ENCODE measurements at regions not wholly inside any gene's neighbourhood (a gene's known extent, or its start where the extent isn't known, plus 50 kb on each side); places are given as distances from the start of the nearest gene placed in this dataset.

DNA sequence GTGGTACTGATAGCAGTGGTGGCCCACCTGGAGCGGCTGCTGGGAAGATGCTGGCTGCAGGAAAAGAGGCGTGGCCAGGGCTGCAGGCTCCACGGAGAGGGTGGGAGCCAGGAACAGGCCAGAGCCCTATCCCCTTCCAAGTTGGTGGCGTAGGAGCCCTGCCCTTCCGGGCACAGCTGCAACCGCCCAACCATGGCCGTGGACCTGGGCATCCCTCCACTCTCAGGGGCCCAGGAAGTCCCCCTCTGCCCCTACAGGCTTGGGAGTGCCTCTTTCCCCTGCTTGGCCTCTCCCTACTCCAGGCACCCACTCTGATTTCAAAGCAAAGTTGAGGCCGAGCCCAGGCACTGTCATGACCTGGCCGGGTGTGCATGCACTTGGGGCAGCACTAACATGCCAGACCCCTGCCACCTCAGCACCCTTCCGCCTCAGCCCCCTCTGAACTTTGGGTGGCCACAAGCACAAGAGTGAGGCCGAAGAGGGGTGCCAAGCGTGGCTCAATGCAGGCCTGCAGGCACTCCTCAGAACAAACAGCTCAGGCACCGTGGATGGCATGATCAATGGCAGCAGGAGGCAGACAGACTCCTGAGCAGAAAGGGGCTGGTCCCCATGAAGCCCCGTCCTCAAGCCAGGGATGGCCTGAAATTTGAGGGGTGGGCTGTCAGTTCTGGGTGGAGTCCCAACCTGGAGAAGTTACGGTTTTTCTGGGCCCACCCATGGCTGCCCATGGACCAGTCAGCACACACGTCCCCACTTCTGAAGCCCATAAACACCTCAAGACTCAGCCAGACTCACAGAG is 164.9 kb upstream of the PRNP start:
- Mint-ChIP-seq H3K27ac (no peak overlapping the region), H3K36me3 (no peaks in the 10 kb centered on the region), H3K4me1 (no peaks in the 10 kb centered on the region), H3K27me3 (peaks cover 27 to 41% of the 10 kb centered on the region in 2 donors), H3K9me3 (peaks cover 0 to 6% (median 0%) of the 10 kb centered on the region in 3 donors), H3K4me3 (no peak overlapping the region)
- Histone ChIP-seq H3K36me3 (ENCODE audit: control insufficient read depth in 2 of 2, extremely low read depth in 1 of 2, insufficient read depth in 1 of 2, low read length in 1 of 2) (no peaks in the 10 kb centered on the region), H3K27me3 (replicated peaks in 1 of 2; ENCODE audit: control insufficient read depth in 2 of 2, extremely low read depth in 1 of 2, insufficient read depth in 2 of 2, low read length in 1 of 2) (peaks cover 0 to 30% of the 10 kb centered on the region in 2 experiments), H3K4me1 (ENCODE audit: control insufficient read depth in 1 of 2, extremely low read depth in 1 of 2, insufficient read depth in 2 of 2, low read length in 2 of 2) (no peaks in the 10 kb centered on the region), H3K9me3 (no peaks in the 10 kb centered on the region), H3K4me3 (ENCODE audit: control insufficient read depth in 1 of 2, extremely low read depth in 1 of 2, low read length in 1 of 2) (no peak overlapping the region), H3K27ac (ENCODE audit: low read length) (no peak overlapping the region)
- DNase-seq (no peak), ATAC-seq (replicated peaks in 1 of 4) (no peak)
- ChIA-PET POLR2A (no interaction called here), CTCF (no interaction called here)
- WGBS (ENCODE audit: insufficient coverage) = 66% methylated on average over 12 of the region's 16 CpGs

DNA sequence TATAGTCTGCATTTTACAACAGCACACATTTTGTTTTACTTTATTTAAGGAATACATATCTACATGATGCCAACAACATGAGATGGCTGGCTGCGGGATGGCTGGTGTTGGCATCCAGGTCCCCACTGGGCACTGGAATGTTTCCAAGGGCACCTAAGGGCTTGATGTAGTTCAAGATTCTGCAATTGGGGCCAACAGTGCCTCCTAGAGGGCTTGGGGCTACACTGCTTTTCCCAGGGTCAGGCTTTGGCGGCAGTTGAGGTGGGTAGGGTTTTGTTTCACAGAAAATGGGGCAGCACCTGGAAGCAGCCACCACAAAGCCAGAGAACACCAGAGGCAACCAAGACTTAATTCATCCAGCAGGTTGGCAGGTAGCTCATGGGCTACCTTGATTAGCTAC is 166.7 kb upstream of the PRNP start:
- Histone ChIP-seq H3K4me1 (ENCODE audit: control insufficient read depth in 1 of 2, extremely low read depth in 1 of 2, insufficient read depth in 2 of 2, low read length in 2 of 2) (no peaks in the 10 kb centered on the region), H3K27me3 (replicated peaks in 1 of 2; ENCODE audit: control insufficient read depth in 2 of 2, extremely low read depth in 1 of 2, insufficient read depth in 2 of 2, low read length in 1 of 2) (peaks cover 0 to 39% of the 10 kb centered on the region in 2 experiments), H3K27ac (ENCODE audit: low read length) (no peak overlapping the region), H3K36me3 (ENCODE audit: control insufficient read depth in 2 of 2, extremely low read depth in 1 of 2, insufficient read depth in 1 of 2, low read length in 1 of 2) (no peaks in the 10 kb centered on the region), H3K9me3 (no peaks in the 10 kb centered on the region), H3K4me3 (ENCODE audit: control insufficient read depth in 1 of 2, extremely low read depth in 1 of 2, low read length in 1 of 2) (no peak overlapping the region)
- no peak overlapping the region for H3K27ac Mint-ChIP-seq
- ATAC-seq (replicated peaks in 1 of 4) (no peak), DNase-seq (no peak)
- peaks cover 37 to 39% of the 10 kb centered on the region in 2 donors for H3K27me3 Mint-ChIP-seq
- no peak overlapping the region for H3K4me3 Mint-ChIP-seq
- ChIA-PET CTCF (no interaction called here), POLR2A (no interaction called here)
- H3K36me3 Mint-ChIP-seq = no peaks in the 10 kb centered on the region
- WGBS (ENCODE audit: insufficient coverage) = no CpG with 5 or more reads among the region's 2 CpGs
- peaks cover 0 to 5% (median 0%) of the 10 kb centered on the region in 3 donors for H3K9me3 Mint-ChIP-seq
- no peaks in the 10 kb centered on the region for H3K4me1 Mint-ChIP-seq

- H3K4me3 ChIP-seq (ENCODE audit: control insufficient read depth in 1 of 2, extremely low read depth in 1 of 2, low read length in 1 of 2) = no peak overlapping the region
- ChIA-PET POLR2A (no interaction called here), CTCF (no interaction called here)
- no peak for ATAC-seq (replicated peaks in 1 of 4)
- no CpG with 5 or more reads among the region's 1 CpG for WGBS (ENCODE audit: insufficient coverage)
- Mint-ChIP-seq H3K27me3 (peaks cover 43 to 44% of the 10 kb centered on the region in 2 donors), H3K36me3 (no peaks in the 10 kb centered on the region), H3K27ac (no peak overlapping the region), H3K9me3 (no peaks in the 10 kb centered on the region), H3K4me1 (no peaks in the 10 kb centered on the region), H3K4me3 (no peak overlapping the region)
- no peaks in the 10 kb centered on the region for H3K36me3 ChIP-seq (ENCODE audit: control insufficient read depth in 2 of 2, extremely low read depth in 1 of 2, insufficient read depth in 1 of 2, low read length in 1 of 2)
- no peak overlapping the region for H3K27ac ChIP-seq (ENCODE audit: low read length)
- H3K9me3 ChIP-seq = no peaks in the 10 kb centered on the region
- H3K4me1 ChIP-seq (ENCODE audit: control insufficient read depth in 1 of 2, extremely low read depth in 1 of 2, insufficient read depth in 2 of 2, low read length in 2 of 2) = no peaks in the 10 kb centered on the region
- no peak for DNase-seq
- H3K27me3 ChIP-seq (replicated peaks in 1 of 2; ENCODE audit: control insufficient read depth in 2 of 2, extremely low read depth in 1 of 2, insufficient read depth in 2 of 2, low read length in 1 of 2) = peaks cover 4 to 36% of the 10 kb centered on the region in 2 experiments
Observed at GRCh38 chr20:4516876-4517275, 169.4 kb upstream of the PRNP start.

DNA sequence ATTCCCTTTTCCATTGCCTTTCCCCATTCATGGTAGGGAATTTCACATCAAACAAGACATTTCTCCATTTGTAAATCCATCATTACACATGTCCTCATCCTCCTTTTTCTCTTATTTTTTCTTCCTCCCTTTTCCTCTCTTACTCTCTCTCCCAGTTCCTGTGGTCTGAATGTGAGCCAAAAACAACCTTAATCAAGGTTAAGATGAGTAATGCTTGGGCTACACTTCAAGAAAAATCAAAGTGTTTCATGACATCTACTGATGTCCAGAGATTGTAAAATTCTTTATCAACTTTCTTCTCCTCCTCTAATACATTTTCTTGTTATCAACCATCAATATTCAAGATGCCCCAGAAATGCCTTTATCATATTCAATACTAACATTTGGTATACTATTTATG is 172.5 kb upstream of the PRNP start:
- Mint-ChIP-seq H3K4me1 (no peaks in the 10 kb centered on the region), H3K27ac (no peak overlapping the region), H3K27me3 (peaks cover 40 to 47% of the 10 kb centered on the region in 2 donors), H3K4me3 (no peak overlapping the region), H3K9me3 (peaks cover 7 to 11% (median 8%) of the 10 kb centered on the region in 3 donors), H3K36me3 (no peaks in the 10 kb centered on the region)
- H3K4me3 ChIP-seq (ENCODE audit: control insufficient read depth in 1 of 2, extremely low read depth in 1 of 2, low read length in 1 of 2) = no peak overlapping the region
- POLR2A ChIA-PET = no interaction called here
- no peaks in the 10 kb centered on the region for H3K36me3 ChIP-seq (ENCODE audit: control insufficient read depth in 2 of 2, extremely low read depth in 1 of 2, insufficient read depth in 1 of 2, low read length in 1 of 2)
- no peaks in the 10 kb centered on the region for H3K4me1 ChIP-seq (ENCODE audit: control insufficient read depth in 1 of 2, extremely low read depth in 1 of 2, insufficient read depth in 2 of 2, low read length in 2 of 2)
- ATAC-seq (replicated peaks in 1 of 4) (no peak), DNase-seq (no peak)
- no peak overlapping the region for H3K27ac ChIP-seq (ENCODE audit: low read length)
- CTCF ChIA-PET = interaction anchor here in 1 of 2 donors (0.6 kb wide), 1 partner anchor 15 kb away, joined by 5 read pairs; no protein-coding TSS in a partner anchor
- H3K27me3 ChIP-seq (replicated peaks in 1 of 2; ENCODE audit: control insufficient read depth in 2 of 2, extremely low read depth in 1 of 2, insufficient read depth in 2 of 2, low read length in 1 of 2) = peaks cover 5 to 21% of the 10 kb centered on the region in 2 experiments
- no peaks in the 10 kb centered on the region for H3K9me3 ChIP-seq

GRCh38 chr20:4512891-4513550 is 173.2 kb upstream of the PRNP start:
- Mint-ChIP-seq H3K27me3 (peaks cover 35 to 41% of the 10 kb centered on the region in 2 donors), H3K27ac (no peak overlapping the region), H3K9me3 (peaks cover 7 to 11% (median 8%) of the 10 kb centered on the region in 3 donors), H3K4me1 (no peaks in the 10 kb centered on the region), H3K4me3 (no peak overlapping the region), H3K36me3 (no peaks in the 10 kb centered on the region)
- DNase-seq = no peak
- no peak for ATAC-seq (replicated peaks in 1 of 4)
- no peak overlapping the region for H3K27ac ChIP-seq (ENCODE audit: low read length)
- 40% methylated on average over 1 of the region's 3 CpGs for WGBS (ENCODE audit: insufficient coverage)
- CTCF ChIA-PET = interaction anchor here in 1 of 2 donors (0.6 kb wide), 1 partner anchor 14 kb away, joined by 5 read pairs; no protein-coding TSS in a partner anchor
- no peaks in the 10 kb centered on the region for H3K36me3 ChIP-seq (ENCODE audit: control insufficient read depth in 2 of 2, extremely low read depth in 1 of 2, insufficient read depth in 1 of 2, low read length in 1 of 2)
- peaks cover 5 to 19% of the 10 kb centered on the region in 2 experiments for H3K27me3 ChIP-seq (replicated peaks in 1 of 2; ENCODE audit: control insufficient read depth in 2 of 2, extremely low read depth in 1 of 2, insufficient read depth in 2 of 2, low read length in 1 of 2)
- POLR2A ChIA-PET = no interaction called here
- H3K4me3 ChIP-seq (ENCODE audit: control insufficient read depth in 1 of 2, extremely low read depth in 1 of 2, low read length in 1 of 2) = no peak overlapping the region
- H3K9me3 ChIP-seq = no peaks in the 10 kb centered on the region
- no peaks in the 10 kb centered on the region for H3K4me1 ChIP-seq (ENCODE audit: control insufficient read depth in 1 of 2, extremely low read depth in 1 of 2, insufficient read depth in 2 of 2, low read length in 2 of 2)

GRCh38 chr20:4511776-4512175 is 174.5 kb upstream of the PRNP start:
- H3K27me3 Mint-ChIP-seq = peaks cover 30 to 35% of the 10 kb centered on the region in 2 donors
- peaks cover 5 to 16% of the 10 kb centered on the region in 2 experiments for H3K27me3 ChIP-seq (replicated peaks in 1 of 2; ENCODE audit: control insufficient read depth in 2 of 2, extremely low read depth in 1 of 2, insufficient read depth in 2 of 2, low read length in 1 of 2)
- no CpG with 5 or more reads among the region's 1 CpG for WGBS (ENCODE audit: insufficient coverage)
- no peak for ATAC-seq (replicated peaks in 1 of 4)
- no peak overlapping the region for H3K27ac ChIP-seq (ENCODE audit: low read length)
- no peaks in the 10 kb centered on the region for H3K4me1 ChIP-seq (ENCODE audit: control insufficient read depth in 1 of 2, extremely low read depth in 1 of 2, insufficient read depth in 2 of 2, low read length in 2 of 2)
- no peaks in the 10 kb centered on the region for H3K36me3 ChIP-seq (ENCODE audit: control insufficient read depth in 2 of 2, extremely low read depth in 1 of 2, insufficient read depth in 1 of 2, low read length in 1 of 2)
- ChIA-PET CTCF (no interaction called here), POLR2A (no interaction called here)
- H3K36me3 Mint-ChIP-seq = no peaks in the 10 kb centered on the region
- H3K4me1 Mint-ChIP-seq = no peaks in the 10 kb centered on the region
- no peak for DNase-seq
- no peak overlapping the region for H3K4me3 ChIP-seq (ENCODE audit: control insufficient read depth in 1 of 2, extremely low read depth in 1 of 2, low read length in 1 of 2)
- no peaks in the 10 kb centered on the region for H3K9me3 ChIP-seq
- H3K4me3 Mint-ChIP-seq = no peak overlapping the region
- no peak overlapping the region for H3K27ac Mint-ChIP-seq
- peaks cover 7 to 11% (median 8%) of the 10 kb centered on the region in 3 donors for H3K9me3 Mint-ChIP-seq

All from T-cell (primary cell).